ENCODE measurements at regions not wholly inside any gene's neighbourhood (a gene's known extent, or its start where the extent isn't known, plus 50 kb on each side); places are given as distances from the start of the nearest gene placed in this dataset.
"Not testable (repeated sequence)": the region's sequence is repeated elsewhere in the genome, so short reads cannot be mapped to it uniquely, and the experiment has no call there.

- Histone ChIP-seq H3K9me3 (ENCODE audit: low read depth) (no peaks in the 10 kb centered on the region), H3K36me3 (no peaks in the 10 kb centered on the region), H3F3A (ENCODE audit: low read depth) (no peaks in the 10 kb centered on the region), H3K4me2 (no peak overlapping the region), H2AFZ (replicated peaks) (no peak overlapping the region), H3K4me1 (no peaks in the 10 kb centered on the region), H3K4me3 (no peak overlapping the region), H3K27ac (no peak overlapping the region), H4K20me1 (ENCODE audit: low read depth) (no peaks in the 10 kb centered on the region), H3K27me3 (no peaks in the 10 kb centered on the region), H3K79me2 (ENCODE audit: low read depth) (no peaks in the 10 kb centered on the region), H3K9ac (no peak overlapping the region)
- Mint-ChIP-seq H3K4me3 (no peak overlapping the region), H3K27ac (peak overlapping the region; percentile 51), H3K27me3 (ENCODE audit: insufficient read depth, low read depth) (peaks cover 8% of the 10 kb centered on the region), H3K4me1 (peaks cover 10% of the 10 kb centered on the region), H3K36me3 (no peaks in the 10 kb centered on the region), H3K9me3 (peaks cover 2% of the 10 kb centered on the region)
- TF ChIP-seq EZH2 (IDR thresholded peaks at IDR 0.05), result no peak
- no peak for TF ChIP-seq EZH2phosphoT487 (IDR thresholded peaks at IDR 0.05)
- no peak for TF ChIP-seq CTCF (IDR thresholded peaks at IDR 0.05)
- DNase-seq (ENCODE audit: low spot score), result peak; percentile 10
These were observed 244.4 kb downstream of the HS3ST3B1 start for GRCh38 chr17:14545156-14545906.

- H3F3A ChIP-seq (ENCODE audit: low read depth), result no peaks in the 10 kb centered on the region
- H3K4me3 ChIP-seq, result no peak overlapping the region
- no peaks in the 10 kb centered on the region for H3K27me3 ChIP-seq
- Mint-ChIP-seq H3K36me3 (no peaks in the 10 kb centered on the region), H3K9me3 (peaks cover 5% of the 10 kb centered on the region), H3K27ac (no peak overlapping the region), H3K4me1 (peaks cover 4% of the 10 kb centered on the region), H3K4me3 (no peak overlapping the region), H3K27me3 (ENCODE audit: insufficient read depth, low read depth) (peaks cover 2% of the 10 kb centered on the region)
- H3K9me3 ChIP-seq (ENCODE audit: low read depth), result no peaks in the 10 kb centered on the region
- no peaks in the 10 kb centered on the region for H4K20me1 ChIP-seq (ENCODE audit: low read depth)
- H3K36me3 ChIP-seq, result peaks cover 7% of the 10 kb centered on the region
- H3K9ac ChIP-seq, result no peak overlapping the region
- H3K4me1 ChIP-seq, result no peaks in the 10 kb centered on the region
- no peaks in the 10 kb centered on the region for H3K79me2 ChIP-seq (ENCODE audit: low read depth)
- no peak overlapping the region for H3K27ac ChIP-seq
- no peak for DNase-seq (ENCODE audit: low spot score)
- TF ChIP-seq EZH2phosphoT487 (IDR thresholded peaks at IDR 0.05) (no peak), CTCF (IDR thresholded peaks at IDR 0.05) (no peak), EZH2 (IDR thresholded peaks at IDR 0.05) (no peak)
- H2AFZ ChIP-seq (replicated peaks), result no peak overlapping the region
- H3K4me2 ChIP-seq, result no peak overlapping the region
These were observed 240.8 kb downstream of the HS3ST3B1 start for GRCh38 chr17:14541714-14542113.

GRCh38 chr17:14539801-14540200 lies 238.9 kb downstream of the HS3ST3B1 start:
- no peak overlapping the region for H3K4me2 ChIP-seq
- no peak overlapping the region for H2AFZ ChIP-seq (replicated peaks)
- no peak for DNase-seq (ENCODE audit: low spot score)
- peaks cover 5% of the 10 kb centered on the region for H3K9me3 Mint-ChIP-seq
- H3K4me3 ChIP-seq, result no peak overlapping the region
- no peaks in the 10 kb centered on the region for H3K9me3 ChIP-seq (ENCODE audit: low read depth)
- H3F3A ChIP-seq (ENCODE audit: low read depth), result no peaks in the 10 kb centered on the region
- no peaks in the 10 kb centered on the region for H4K20me1 ChIP-seq (ENCODE audit: low read depth)
- H3K27me3 Mint-ChIP-seq (ENCODE audit: insufficient read depth, low read depth), result no peaks in the 10 kb centered on the region
- H3K36me3 ChIP-seq, result peaks cover 7% of the 10 kb centered on the region
- H3K4me3 Mint-ChIP-seq, result no peak overlapping the region
- H3K4me1 ChIP-seq, result no peaks in the 10 kb centered on the region
- H3K79me2 ChIP-seq (ENCODE audit: low read depth), result no peaks in the 10 kb centered on the region
- H3K9ac ChIP-seq, result no peak overlapping the region
- no peaks in the 10 kb centered on the region for H3K36me3 Mint-ChIP-seq
- no peak overlapping the region for H3K27ac Mint-ChIP-seq
- H3K27me3 ChIP-seq, result no peaks in the 10 kb centered on the region
- no peak overlapping the region for H3K27ac ChIP-seq
- no peaks in the 10 kb centered on the region for H3K4me1 Mint-ChIP-seq
- no peak for TF ChIP-seq CTCF (IDR thresholded peaks at IDR 0.05)
- no peak for TF ChIP-seq EZH2 (IDR thresholded peaks at IDR 0.05)
- no peak for TF ChIP-seq EZH2phosphoT487 (IDR thresholded peaks at IDR 0.05)

DNA sequence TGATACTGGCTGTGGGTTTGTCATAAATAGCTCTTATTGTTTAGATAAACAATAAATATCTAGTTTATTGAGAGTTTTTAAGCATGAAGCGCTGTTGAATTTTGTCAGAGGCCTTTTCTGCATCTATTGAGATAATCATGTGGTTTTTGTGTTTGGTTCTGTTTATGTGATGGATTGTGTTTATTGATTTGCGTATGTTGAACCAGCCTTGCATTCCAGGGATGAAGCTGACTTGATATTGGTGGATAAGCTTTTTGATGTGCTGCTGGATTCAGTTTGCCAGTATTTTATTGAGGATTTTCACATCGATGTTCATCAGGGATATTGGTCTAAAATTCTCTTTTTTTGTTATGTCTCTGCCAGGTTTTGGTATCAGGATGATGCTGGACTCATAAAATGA lies 231.4 kb downstream of the HS3ST3B1 start:
- not testable (repeated sequence) for H3K4me2 ChIP-seq; H3K36me3 Mint-ChIP-seq; H3K9me3 ChIP-seq (ENCODE audit: low read depth); H4K20me1 ChIP-seq (ENCODE audit: low read depth); DNase-seq (ENCODE audit: low spot score); H3K4me3 ChIP-seq; H3K36me3 ChIP-seq; H3K4me1 Mint-ChIP-seq; H2AFZ ChIP-seq (replicated peaks); H3F3A ChIP-seq (ENCODE audit: low read depth); H3K9ac ChIP-seq; H3K27me3 ChIP-seq; H3K4me3 Mint-ChIP-seq; H3K27me3 Mint-ChIP-seq (ENCODE audit: insufficient read depth, low read depth); H3K4me1 ChIP-seq; H3K27ac Mint-ChIP-seq; H3K79me2 ChIP-seq (ENCODE audit: low read depth); H3K27ac ChIP-seq
- peaks cover 31% of the 10 kb centered on the region for H3K9me3 Mint-ChIP-seq
